GM21825 (cell line): ENCODE measurements at regions not wholly inside any gene's neighbourhood (a gene's known extent, or its start where the extent isn't known, plus 50 kb on each side); places are given as distances from the start of the nearest gene placed in this dataset.
"Not testable (repeated sequence)": the region's sequence is repeated elsewhere in the genome, so short reads cannot be mapped to it uniquely, and the experiment has no call there.

Source experiments
- ATAC-seq: cut with Tn5 transposase; IDR thresholded peaks from one replicate; pipeline ENCODE4 v1.9.1; 2021; ENCODE audit warnings: mild to moderate bottlenecking, moderate library complexity; ENCODE audit not compliant: unreplicated experiment

GRCh38 chr11:92168936-92169335 is 55.7 kb upstream of the FAT3 start:
- ATAC-seq = no peak

GRCh38 chr11:92167571-92167970 is 57.0 kb upstream of the FAT3 start:
- no peak for ATAC-seq

- ATAC-seq = no peak
These were observed 58.3 kb upstream of the FAT3 start for GRCh38 chr11:92166335-92166734.

GRCh38 chr11:92163879-92164278 is 60.7 kb upstream of the FAT3 start:
- ATAC-seq = no peak

GRCh38 chr11:92162776-92163175 is 61.8 kb upstream of the FAT3 start:
- no peak for ATAC-seq

GRCh38 chr11:92159931-92160330 is 64.7 kb upstream of the FAT3 start:
- no peak for ATAC-seq

- ATAC-seq = not testable (repeated sequence)
These were observed 67.2 kb upstream of the FAT3 start for GRCh38 chr11:92157390-92157789.

- ATAC-seq = no peak
These were observed 70.0 kb upstream of the FAT3 start for GRCh38 chr11:92154611-92155010.

- no peak for ATAC-seq
These were observed 70.5 kb upstream of the FAT3 start for GRCh38 chr11:92154110-92154509.

GRCh38 chr11:92153542-92153941 is 71.1 kb upstream of the FAT3 start:
- ATAC-seq = no peak

GRCh38 chr11:92152245-92152644 is 72.4 kb upstream of the FAT3 start:
- no peak for ATAC-seq

GRCh38 chr11:92149996-92150395 is 74.6 kb upstream of the FAT3 start:
- ATAC-seq = no peak

GRCh38 chr11:92141725-92142124 is 82.9 kb upstream of the FAT3 start:
- no peak for ATAC-seq

GRCh38 chr11:92141159-92141558 is 83.5 kb upstream of the FAT3 start:
- no peak for ATAC-seq

- ATAC-seq = no peak
These were observed 84.6 kb upstream of the FAT3 start for GRCh38 chr11:92140021-92140420.

GRCh38 chr11:92138296-92138695 is 86.3 kb upstream of the FAT3 start:
- ATAC-seq = no peak

GRCh38 chr11:92137747-92138146 is 86.9 kb upstream of the FAT3 start:
- no peak for ATAC-seq

- ATAC-seq = no peak
These were observed 87.8 kb upstream of the FAT3 start for GRCh38 chr11:92136797-92137196.

- no peak for ATAC-seq
These were observed 93.2 kb upstream of the FAT3 start for GRCh38 chr11:92131289-92131865.

- ATAC-seq = no peak
These were observed 94.2 kb upstream of the FAT3 start for GRCh38 chr11:92130421-92130831.

- no peak for ATAC-seq
These were observed 94.8 kb upstream of the FAT3 start for GRCh38 chr11:92129811-92130210.

- ATAC-seq = no peak
These were observed 96.6 kb upstream of the FAT3 start for GRCh38 chr11:92128026-92128425.

GRCh38 chr11:92125321-92125720 is 99.3 kb upstream of the FAT3 start:
- no peak for ATAC-seq
